ENCODE measurements at regions not wholly inside any gene's neighbourhood (a gene's known extent, or its start where the extent isn't known, plus 50 kb on each side); places are given as distances from the start of the nearest gene placed in this dataset.

- TF ChIP-seq CTCF (IDR thresholded peaks at IDR 0.05; ENCODE audit: extremely low read depth in 1 of 2, insufficient read depth in 1 of 2, low read depth in 1 of 2, low read length in 2 of 2) = no peak
- no peak for TF ChIP-seq EZH2 (IDR thresholded peaks at IDR 0.05; ENCODE audit: borderline replicate concordance, low read depth, low read length, severe bottlenecking)
- TF ChIP-seq POLR2AphosphoS5 (IDR thresholded peaks at IDR 0.05; ENCODE audit: insufficient read depth, low read depth, low read length) = no peak
- no peak for TF ChIP-seq POLR2A (IDR thresholded peaks at IDR 0.05; ENCODE audit: low read depth, low read length)
- no peak for TF ChIP-seq MAX (IDR thresholded peaks at IDR 0.05; ENCODE audit: insufficient read depth, insufficient read length)
- no peak for TF ChIP-seq JUN (IDR thresholded peaks at IDR 0.05; ENCODE audit: borderline replicate concordance, insufficient read depth, insufficient read length, low read depth)
- no peak for TF ChIP-seq FOS (IDR thresholded peaks at IDR 0.05; ENCODE audit: borderline replicate concordance, insufficient read depth, low read length)
These were observed 135.7 kb upstream of the NAV2 start for GRCh38 chr11:19576903-19577302.

Data from endothelial cell of umbilical vein (primary cell).